Kidney (tissue), 13 donors: ENCODE measurements at regions not wholly inside any gene's neighbourhood (a gene's known extent, or its start where the extent isn't known, plus 50 kb on each side); places are given as distances from the start of the nearest gene placed in this dataset.

Source experiments
- DNase-seq, 5 donors: peaks; one replicate each; pipeline ENCODE4 v3.0.0-alpha.2; 2013 to 2020
- FAIRE-seq: peaks from 2 replicates; lab custom pipeline; 2012; peaks lifted over from hg19 to GRCh38; lab: Jason Lieb, UNC
- H3K27ac ChIP-seq, 2 donors: one replicate each; pipeline ENCODE4 v1.7.0; 2013; ENCODE audit warnings: low read depth in 2 of 2, low read length in 2 of 2, inconsistent platforms in 1 of 2
- H3K27me3 ChIP-seq: one replicate; pipeline ENCODE4 v1.7.1; 2013; ENCODE audit warnings: low read length, inconsistent platforms; ENCODE audit not compliant: control insufficient read depth, insufficient read depth
- H3K36me3 ChIP-seq, 3 donors: one replicate each; pipeline versions ENCODE4 v1.7.0 to v1.7.1; 2013; ENCODE audit warnings: low read length in 3 of 3, control low read depth in 1 of 3, inconsistent platforms in 1 of 3; ENCODE audit not compliant: insufficient read depth in 3 of 3, control insufficient read depth in 2 of 3
- H3K4me1 ChIP-seq, 3 donors: one replicate each; pipeline versions ENCODE4 v1.7.0 to v1.7.1; 2013; ENCODE audit warnings: low read length in 3 of 3, inconsistent platforms in 1 of 3, low read depth in 1 of 3; ENCODE audit not compliant: control insufficient read depth in 2 of 3, insufficient read depth in 2 of 3
- H3K4me3 ChIP-seq, 3 donors: one replicate each; pipeline versions ENCODE4 v1.7.0 to v1.8.1; 2013; ENCODE audit warnings: low read length in 3 of 3, control low read depth in 1 of 3, inconsistent platforms in 1 of 3
- H3K9ac ChIP-seq, 3 donors: one replicate each; pipeline versions ENCODE4 v1.7.0 to v1.7.1; 2013; ENCODE audit warnings: low read length in 3 of 3, control low read depth in 1 of 3, inconsistent platforms in 1 of 3
- H3K9me3 ChIP-seq, 3 donors: one replicate each; pipeline versions ENCODE4 v1.7.0 to v1.7.1; 2013; ENCODE audit warnings: low read length in 3 of 3, control low read depth in 1 of 3, inconsistent platforms in 1 of 3; ENCODE audit not compliant: control insufficient read depth in 2 of 3, insufficient read depth in 1 of 3
- CTCF ChIP-seq: IDR thresholded peaks from 3 replicates; pipeline ENCODE4 v1.5.1; 2012; ENCODE audit warnings: mild to moderate bottlenecking, moderate library complexity, borderline replicate concordance; ENCODE audit not compliant: insufficient read depth; ENCODE audit errors: extremely low read depth
- intact Hi-C: fragments of 100-400 bp; cut with DNase I; formaldehyde crosslinking; loops from one replicate; pipeline ENCODE4 v1.11.1; 2022
- donor health status: control.
- donor health status: control.
- donor health status: control.
- donor health status: control.
- donor health status: control.
- donor health status: DM: yes; HTN: yes; CAD: no.
- donor health status: Normal renal cell carcinoma (clear cell type).

- no peak overlapping the region for H3K9ac ChIP-seq
- H3K9me3 ChIP-seq = no peaks in the 10 kb centered on the region
- H3K4me3 ChIP-seq = no peak overlapping the region
- H3K27me3 ChIP-seq = no peaks in the 10 kb centered on the region
- intact Hi-C loops = no loop called here
- FAIRE-seq = no peak
- H3K27ac ChIP-seq = no peak overlapping the region
- no peaks in the 10 kb centered on the region for H3K4me1 ChIP-seq
- no peak for DNase-seq
- no peaks in the 10 kb centered on the region for H3K36me3 ChIP-seq
- TF ChIP-seq CTCF = no peak
Observed at GRCh38 chr5:62829604-62829986, 251.0 kb downstream of the LRRC70 start.

DNA sequence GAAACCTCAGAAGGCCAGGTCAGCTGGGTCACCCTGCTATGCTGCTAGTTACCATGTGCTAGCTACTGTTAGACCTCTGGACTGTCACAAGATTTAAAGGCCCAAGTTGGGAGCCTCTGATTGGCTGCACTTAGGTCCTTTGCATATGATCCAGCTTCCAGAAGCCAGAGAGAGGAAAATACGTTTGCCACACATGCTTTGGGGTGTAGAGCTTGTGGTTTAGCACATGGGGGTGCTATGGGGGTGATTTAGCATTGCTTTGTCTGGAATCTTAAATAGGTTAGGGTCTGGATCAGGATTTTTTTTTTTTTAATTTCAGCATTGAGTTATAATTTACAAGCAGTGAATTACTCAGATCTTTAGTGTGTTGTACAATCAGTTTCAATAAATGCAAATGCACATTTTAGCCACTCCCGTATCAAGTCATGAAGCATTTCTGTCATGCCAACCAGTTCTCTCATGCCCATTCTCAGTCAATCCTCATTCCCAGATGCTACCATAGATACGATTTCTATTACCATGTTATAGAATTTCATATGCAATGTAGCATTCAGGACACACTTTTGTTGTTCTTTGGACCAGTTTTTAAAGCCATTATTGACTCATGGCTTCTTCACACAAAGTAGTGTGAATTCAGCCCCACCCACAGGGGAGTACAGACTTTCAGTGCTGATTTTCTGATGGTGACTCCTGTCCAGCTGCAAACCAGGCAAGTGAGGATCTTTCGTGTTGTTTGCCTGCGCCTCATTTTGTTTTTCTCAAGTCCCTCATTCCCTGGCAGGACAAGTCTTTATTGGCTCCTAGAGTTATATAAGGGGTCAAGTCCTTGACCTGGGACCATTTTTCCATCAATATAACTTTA, 250.4 kb downstream of the LRRC70 start:
- H3K9me3 ChIP-seq = no peaks in the 10 kb centered on the region
- no peaks in the 10 kb centered on the region for H3K4me1 ChIP-seq
- FAIRE-seq = no peak
- intact Hi-C loops = no loop called here
- H3K9ac ChIP-seq = no peak overlapping the region
- no peak overlapping the region for H3K27ac ChIP-seq
- no peak overlapping the region for H3K4me3 ChIP-seq
- H3K36me3 ChIP-seq = no peaks in the 10 kb centered on the region
- DNase-seq = no peak
- no peak for TF ChIP-seq CTCF
- H3K27me3 ChIP-seq = no peaks in the 10 kb centered on the region

DNA sequence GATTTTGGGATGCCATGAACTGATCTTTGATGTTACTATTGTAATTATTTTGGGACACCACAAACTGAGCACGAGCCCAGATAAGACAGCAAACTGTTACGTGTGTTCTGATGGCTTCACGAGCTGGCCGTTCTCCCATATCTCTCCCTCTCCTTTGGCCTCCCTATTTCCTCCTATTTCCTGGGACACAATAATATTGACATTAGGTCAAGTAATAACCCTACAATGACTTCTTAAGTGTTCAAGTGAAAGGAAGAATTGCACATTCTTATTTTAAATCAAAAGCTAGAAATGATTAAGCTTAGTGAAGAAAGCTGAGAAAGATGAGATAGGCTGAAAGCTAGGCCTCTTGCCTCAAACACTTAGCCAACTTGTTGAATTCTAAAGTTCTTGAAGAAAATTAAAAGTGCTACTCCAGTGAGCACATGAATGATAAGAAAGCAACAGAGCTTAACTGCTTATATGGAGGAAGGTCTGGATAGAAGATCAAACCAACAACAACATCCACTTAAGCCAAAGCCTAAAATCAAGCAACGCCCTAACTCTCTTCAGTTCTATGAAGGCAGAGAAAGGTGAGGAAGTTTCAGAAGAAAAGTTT, 247.1 kb downstream of the LRRC70 start:
- no peaks in the 10 kb centered on the region for H3K4me1 ChIP-seq
- DNase-seq (no peak), FAIRE-seq (no peak)
- no peak overlapping the region for H3K9ac ChIP-seq
- no peaks in the 10 kb centered on the region for H3K9me3 ChIP-seq
- no peaks in the 10 kb centered on the region for H3K27me3 ChIP-seq
- no peak overlapping the region for H3K27ac ChIP-seq
- intact Hi-C loops = no loop called here
- H3K36me3 ChIP-seq = no peaks in the 10 kb centered on the region
- no peak overlapping the region for H3K4me3 ChIP-seq
- TF ChIP-seq CTCF = no peak
